OCI-LY1 (cell line): ENCODE measurements at regions not wholly inside any gene's neighbourhood (a gene's known extent, or its start where the extent isn't known, plus 50 kb on each side); places are given as distances from the start of the nearest gene placed in this dataset.

ENCODE experiments used
- CTCF ChIP-seq: fragments of 200-600 bp; sonication (generic), shearing (Covaris generic); IDR thresholded peaks from 2 replicates; pipeline ENCODE4 v1.5.1; 2017; ENCODE audit warnings: mild to moderate bottlenecking, antibody characterized with exemption, low read length, moderate library complexity, mixed read lengths
- EZH2 ChIP-seq: fragments of 200-600 bp; sonication (generic), shearing (Covaris generic); IDR thresholded peaks from 2 replicates; pipeline ENCODE4 v1.8.0; 2017; ENCODE audit warnings: borderline replicate concordance, mixed run types, mild to moderate bottlenecking, antibody characterized with exemption, low read length, moderate library complexity, mixed read lengths

DNA sequence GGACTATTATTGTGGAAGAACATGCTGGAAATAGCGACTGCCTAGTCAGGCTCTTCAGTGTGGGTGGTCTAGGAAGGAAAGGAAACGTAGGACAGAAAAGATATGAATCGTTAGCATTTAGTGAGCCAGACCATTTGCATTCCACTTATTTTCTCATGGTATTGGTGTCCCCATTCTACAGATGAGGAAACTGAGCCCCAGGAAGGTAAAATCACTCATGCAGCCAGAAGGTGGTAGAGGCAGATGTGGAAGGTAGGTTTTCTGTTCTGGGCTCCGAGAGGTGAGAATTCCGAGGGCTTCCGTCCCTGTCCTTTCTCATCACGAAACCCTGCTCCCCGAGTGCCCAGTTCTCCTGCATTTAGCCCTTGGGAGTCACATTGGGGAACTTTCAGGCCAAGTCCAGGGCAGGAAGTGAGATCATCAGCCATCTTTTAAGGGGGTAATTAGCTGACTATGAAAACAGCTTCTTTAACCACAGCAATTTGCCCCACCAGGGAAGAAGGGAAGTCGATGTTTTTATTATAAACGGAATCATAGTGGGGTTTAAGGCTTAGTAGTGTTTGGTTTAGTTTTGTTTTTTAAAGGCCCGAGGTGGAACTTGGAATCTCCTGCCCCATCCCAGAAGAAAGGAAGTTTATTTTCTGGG lies 110.7 kb upstream of the IRX3 start:
- no peak for TF ChIP-seq EZH2
- no peak for TF ChIP-seq CTCF
